Upper lobe of right lung (tissue), 1 donor: ENCODE measurements at regions not wholly inside any gene's neighbourhood (a gene's known extent, or its start where the extent isn't known, plus 50 kb on each side); places are given as distances from the start of the nearest gene placed in this dataset.

Experiments used
- ATAC-seq: fragments of 200-7000 bp; cut with Tn5 transposase; one replicate; pipeline ENCODE4 v1.9.1; 2020; ENCODE audit warnings: mild to moderate bottlenecking, moderate library complexity
- DNase-seq: peaks from one replicate; pipeline ENCODE4 v3.0.0-alpha.2; 2020
- H3K27ac ChIP-seq: fragments of 200-600 bp; one replicate; pipeline ENCODE4 v1.8.0; 2022
- H3K27me3 ChIP-seq: fragments of 200-600 bp; one replicate; pipeline ENCODE4 v1.8.0; 2022; ENCODE audit warnings: mild to moderate bottlenecking
- H3K36me3 ChIP-seq: fragments of 200-600 bp; one replicate; pipeline ENCODE4 v1.8.0; 2022
- H3K4me1 ChIP-seq: fragments of 200-600 bp; one replicate; pipeline ENCODE4 v1.8.0; 2022
- H3K4me3 ChIP-seq: fragments of 200-600 bp; one replicate; pipeline ENCODE4 v1.8.0; 2022; ENCODE audit warnings: mild to moderate bottlenecking
- H3K9me3 ChIP-seq: fragments of 200-600 bp; one replicate; pipeline ENCODE4 v1.8.0; 2022
- intact Hi-C: fragments of 100-400 bp; cut with DNase I; formaldehyde crosslinking; loops from one replicate; pipeline ENCODE4 v1.11.0; 2022
- TF ChIP-seq, protein P1 (sequence below): fragments of 200-600 bp; IDR thresholded peaks from one replicate; pipeline ENCODE4 v1.8.0; 2022; ENCODE audit warnings: antibody characterized with exemption
- donor health status: DM: no; HTN: yes; CAD: no; lungs with severe emphysema.

DNA sequence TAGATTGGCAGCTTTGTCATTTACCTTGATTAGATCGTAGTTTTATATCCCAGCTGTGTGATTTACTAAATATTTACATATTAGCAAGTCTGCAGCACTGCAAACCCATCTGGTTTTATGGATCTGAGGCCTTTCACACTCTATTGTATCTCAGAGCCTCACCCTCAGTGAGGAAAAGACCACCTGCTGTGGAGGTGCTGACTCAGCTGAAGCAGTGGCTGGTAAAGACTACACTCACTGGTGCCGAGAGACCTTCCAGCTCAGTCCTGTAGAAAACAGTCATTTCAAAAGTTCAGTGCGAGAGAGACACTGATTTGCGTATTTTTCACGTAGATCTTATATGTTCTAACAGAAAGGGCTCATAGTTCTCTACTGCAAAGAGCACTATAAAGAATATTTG is 307.8 kb upstream of the TPM1 start:
- no peaks in the 10 kb centered on the region for H3K4me1 ChIP-seq
- no peak for DNase-seq
- no peaks in the 10 kb centered on the region for H3K9me3 ChIP-seq
- intact Hi-C loops = no loop called here
- ATAC-seq = no peak
- no peaks in the 10 kb centered on the region for H3K27me3 ChIP-seq
- no peak overlapping the region for H3K4me3 ChIP-seq
- no peak overlapping the region for H3K27ac ChIP-seq
- no peaks in the 10 kb centered on the region for H3K36me3 ChIP-seq
- TF ChIP-seq, protein P1, sequence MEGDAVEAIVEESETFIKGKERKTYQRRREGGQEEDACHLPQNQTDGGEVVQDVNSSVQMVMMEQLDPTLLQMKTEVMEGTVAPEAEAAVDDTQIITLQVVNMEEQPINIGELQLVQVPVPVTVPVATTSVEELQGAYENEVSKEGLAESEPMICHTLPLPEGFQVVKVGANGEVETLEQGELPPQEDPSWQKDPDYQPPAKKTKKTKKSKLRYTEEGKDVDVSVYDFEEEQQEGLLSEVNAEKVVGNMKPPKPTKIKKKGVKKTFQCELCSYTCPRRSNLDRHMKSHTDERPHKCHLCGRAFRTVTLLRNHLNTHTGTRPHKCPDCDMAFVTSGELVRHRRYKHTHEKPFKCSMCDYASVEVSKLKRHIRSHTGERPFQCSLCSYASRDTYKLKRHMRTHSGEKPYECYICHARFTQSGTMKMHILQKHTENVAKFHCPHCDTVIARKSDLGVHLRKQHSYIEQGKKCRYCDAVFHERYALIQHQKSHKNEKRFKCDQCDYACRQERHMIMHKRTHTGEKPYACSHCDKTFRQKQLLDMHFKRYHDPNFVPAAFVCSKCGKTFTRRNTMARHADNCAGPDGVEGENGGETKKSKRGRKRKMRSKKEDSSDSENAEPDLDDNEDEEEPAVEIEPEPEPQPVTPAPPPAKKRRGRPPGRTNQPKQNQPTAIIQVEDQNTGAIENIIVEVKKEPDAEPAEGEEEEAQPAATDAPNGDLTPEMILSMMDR = no peak

DNA sequence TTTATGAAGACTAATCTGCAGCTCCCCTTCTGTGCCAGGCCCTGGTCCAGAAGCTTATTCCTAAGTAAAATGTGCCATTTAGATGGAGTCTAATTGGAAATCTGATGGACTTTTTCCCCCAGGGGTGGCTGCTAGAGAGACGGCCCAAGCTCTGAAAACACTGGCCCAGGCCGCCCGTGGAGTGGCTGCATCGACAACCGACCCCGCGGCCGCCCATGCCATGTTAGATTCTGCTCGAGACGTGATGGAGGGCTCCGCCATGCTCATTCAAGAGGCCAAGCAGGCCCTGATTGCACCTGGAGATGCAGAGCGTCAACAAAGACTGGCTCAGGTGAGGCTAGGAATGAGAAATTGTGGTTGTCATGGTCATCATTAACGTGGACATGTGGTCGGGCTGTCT is 305.8 kb upstream of the TPM1 start:
- Histone ChIP-seq H3K36me3 (no peaks in the 10 kb centered on the region), H3K27me3 (no peaks in the 10 kb centered on the region), H3K4me1 (no peaks in the 10 kb centered on the region), H3K27ac (no peak overlapping the region), H3K9me3 (no peaks in the 10 kb centered on the region), H3K4me3 (no peak overlapping the region)
- ATAC-seq = no peak
- TF ChIP-seq, protein P1 = no peak
- DNase-seq = no peak
- intact Hi-C loops = no loop called here

DNA sequence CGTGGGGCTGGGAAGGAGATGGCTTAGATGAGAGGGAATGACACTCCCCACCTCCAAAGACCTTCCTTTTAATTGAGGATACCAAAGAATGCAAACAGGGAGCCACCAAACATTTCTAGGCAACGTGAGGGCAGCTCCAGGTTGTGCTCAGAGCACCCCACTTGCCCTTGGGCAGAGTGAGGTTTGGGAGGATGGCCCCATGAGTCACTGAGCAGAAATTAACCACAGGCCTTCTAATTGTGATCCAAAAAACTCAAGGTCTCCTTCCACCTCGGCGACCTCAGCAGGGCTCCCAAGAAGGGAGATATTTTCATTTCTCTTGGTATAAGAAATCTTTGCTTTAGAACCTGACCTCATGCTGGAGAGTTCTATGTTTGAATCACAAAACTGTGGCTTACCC is 305.0 kb upstream of the TPM1 start:
- no peaks in the 10 kb centered on the region for H3K27me3 ChIP-seq
- intact Hi-C loops = no loop called here
- ATAC-seq = no peak

DNA sequence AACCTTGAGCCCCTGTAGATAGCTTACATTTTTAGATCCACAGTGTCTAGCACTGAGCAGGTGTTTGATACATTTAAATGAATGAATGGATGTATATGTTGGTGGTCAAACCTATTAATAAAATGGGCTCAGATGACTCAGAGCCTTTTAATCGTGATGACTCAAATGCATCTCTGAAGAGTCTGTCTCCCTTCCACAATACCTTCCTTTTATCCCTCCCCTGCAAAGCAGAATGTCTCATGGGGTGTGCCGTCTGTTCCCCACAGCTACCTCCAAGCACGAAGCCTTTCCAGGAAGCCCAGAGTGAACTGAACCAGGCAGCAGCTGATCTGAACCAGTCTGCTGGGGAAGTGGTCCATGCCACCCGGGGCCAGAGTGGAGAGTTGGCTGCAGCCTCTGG is 303.5 kb upstream of the TPM1 start:
- TF ChIP-seq, protein P1 = no peak
- H3K27me3 ChIP-seq = no peaks in the 10 kb centered on the region
- no peak for DNase-seq
- no peaks in the 10 kb centered on the region for H3K36me3 ChIP-seq
- H3K4me3 ChIP-seq = no peak overlapping the region
- intact Hi-C loops = no loop called here
- peaks cover 7% of the 10 kb centered on the region for H3K4me1 ChIP-seq
- no peaks in the 10 kb centered on the region for H3K9me3 ChIP-seq
- ATAC-seq = no peak
- no peak overlapping the region for H3K27ac ChIP-seq

More for the DNA sequence above, 305.0 kb upstream of the TPM1 start:
- Histone ChIP-seq H3K36me3 (no peaks in the 10 kb centered on the region), H3K9me3 (no peaks in the 10 kb centered on the region), H3K4me1 (peaks cover 6% of the 10 kb centered on the region), H3K27ac (no peak overlapping the region), H3K4me3 (no peak overlapping the region)
- DNase-seq = no peak
- TF ChIP-seq, protein P1 = no peak

DNA sequence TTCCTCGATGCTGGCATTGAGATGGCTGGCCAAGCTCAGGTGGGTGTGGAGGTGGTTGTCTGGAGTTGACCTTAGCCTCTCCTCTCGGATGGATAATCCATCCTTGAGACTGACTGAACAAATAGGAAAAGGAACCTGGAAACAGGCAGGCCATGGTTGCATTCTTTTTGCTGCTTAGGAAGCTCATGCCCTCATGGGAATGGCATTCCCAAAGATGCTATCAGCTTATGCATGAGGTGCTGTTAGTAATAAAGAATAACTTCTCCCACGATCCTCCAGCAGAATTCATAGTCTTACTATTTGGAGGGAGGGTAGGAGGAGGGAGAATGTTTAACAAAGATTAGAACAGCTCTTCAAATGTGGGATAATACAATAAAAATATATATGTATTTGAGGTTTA is 303.0 kb upstream of the TPM1 start:
- H3K27me3 ChIP-seq = no peaks in the 10 kb centered on the region
- H3K36me3 ChIP-seq = no peaks in the 10 kb centered on the region
- H3K27ac ChIP-seq = no peak overlapping the region
- ATAC-seq (no peak), DNase-seq (no peak)
- TF ChIP-seq, protein P1 = no peak
- intact Hi-C loops = no loop called here
- no peak overlapping the region for H3K4me3 ChIP-seq
- peaks cover 7% of the 10 kb centered on the region for H3K4me1 ChIP-seq
- no peaks in the 10 kb centered on the region for H3K9me3 ChIP-seq
